GM21737 (cell line): ENCODE measurements at regions not wholly inside any gene's neighbourhood (a gene's known extent, or its start where the extent isn't known, plus 50 kb on each side); places are given as distances from the start of the nearest gene placed in this dataset.

Experiments used
- ATAC-seq: cut with Tn5 transposase; IDR thresholded peaks from one replicate; pipeline ENCODE4 v1.9.1; 2021; ENCODE audit warnings: mild to moderate bottlenecking, moderate library complexity; ENCODE audit not compliant: unreplicated experiment

DNA sequence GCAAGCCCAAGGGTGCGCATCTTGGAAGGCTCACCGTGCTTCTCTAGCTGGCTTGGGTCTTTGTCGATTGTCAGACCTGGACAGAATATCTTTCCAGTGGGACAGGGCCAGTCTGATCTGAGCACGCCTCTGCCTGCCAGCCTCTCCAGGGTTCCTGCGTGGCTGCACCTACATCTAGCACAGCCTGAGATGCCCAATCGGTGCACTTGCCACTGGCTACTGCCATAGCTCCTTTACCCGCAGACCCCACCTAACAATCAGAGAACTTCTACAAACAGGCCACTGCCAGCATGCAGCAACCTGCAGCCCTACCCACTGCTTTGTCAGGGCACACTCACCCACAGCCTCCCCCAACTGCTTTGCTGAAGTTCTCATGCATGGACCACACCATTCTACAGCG lies 56.7 kb upstream of the PHACTR3 start:
- no peak for ATAC-seq
